H9 (cell line): ENCODE measurements at regions not wholly inside any gene's neighbourhood (a gene's known extent, or its start where the extent isn't known, plus 50 kb on each side); places are given as distances from the start of the nearest gene placed in this dataset.

ENCODE experiments used
- DNase-seq: peaks from one replicate; pipeline ENCODE4 v3.0.0-alpha.2; 2017
- H2AFZ ChIP-seq: one replicate; pipeline ENCODE4 v1.6.1; 2013; ENCODE audit warnings: mild to moderate bottlenecking, low read length, control low read depth, moderate library complexity
- H2AK5ac ChIP-seq: 2 replicates; pipeline ENCODE4 v1.6.1; 2013; ENCODE audit warnings: low read length, control low read depth, mixed read lengths; ENCODE audit not compliant: insufficient read length
- H2BK120ac ChIP-seq: one replicate; pipeline ENCODE4 v1.6.1; 2013; ENCODE audit warnings: low read depth, mild to moderate bottlenecking, low read length, control low read depth, inconsistent platforms; ENCODE audit not compliant: poor library complexity, severe bottlenecking
- H2BK12ac ChIP-seq: 2 replicates; pipeline ENCODE4 v1.6.1; 2013; ENCODE audit warnings: low read length, control low read depth, mixed read lengths, low read depth; ENCODE audit not compliant: insufficient read length
- H2BK15ac ChIP-seq: 2 replicates; pipeline ENCODE4 v1.6.1; 2013; ENCODE audit warnings: low read depth, low read length, control low read depth
- H2BK20ac ChIP-seq: one replicate; pipeline ENCODE4 v1.6.1; 2013; ENCODE audit warnings: low read depth, mild to moderate bottlenecking, low read length, control low read depth, inconsistent platforms; ENCODE audit not compliant: poor library complexity, severe bottlenecking
- H2BK5ac ChIP-seq: 2 replicates; pipeline ENCODE4 v1.6.1; 2013; ENCODE audit warnings: low read length, control low read depth, mixed read lengths; ENCODE audit not compliant: insufficient read length
- H3K14ac ChIP-seq: 2 replicates; pipeline ENCODE4 v1.6.1; 2013; ENCODE audit warnings: low read length, control low read depth; ENCODE audit not compliant: insufficient read depth
- H3K18ac ChIP-seq: 2 replicates; pipeline ENCODE4 v1.6.1; 2013; ENCODE audit warnings: low read depth, mild to moderate bottlenecking, mixed read lengths, low read length, control low read depth; ENCODE audit not compliant: insufficient read length
- H3K23ac ChIP-seq: 2 replicates; pipeline ENCODE4 v1.6.1; 2013; ENCODE audit warnings: low read length, control low read depth, mixed read lengths, low read depth; ENCODE audit not compliant: insufficient read length
- H3K23me2 ChIP-seq: 2 replicates; pipeline ENCODE4 v1.6.1; 2013; ENCODE audit warnings: low read depth, mild to moderate bottlenecking, mixed read lengths, low read length, control low read depth; ENCODE audit not compliant: insufficient read length, poor library complexity, severe bottlenecking
- H3K27ac ChIP-seq: 2 replicates; pipeline ENCODE4 v1.5.1; 2013; ENCODE audit warnings: low read length, control low read depth, mixed read lengths, low read depth; ENCODE audit not compliant: insufficient read length
- H3K27me3 ChIP-seq: 2 replicates; pipeline ENCODE4 v1.6.1; 2013; ENCODE audit warnings: low read length, control low read depth, inconsistent platforms; ENCODE audit not compliant: insufficient read depth
- H3K4ac ChIP-seq: 2 replicates; pipeline ENCODE4 v1.6.1; 2013; ENCODE audit warnings: low read depth, mild to moderate bottlenecking, control low read depth, inconsistent platforms, low read length, moderate library complexity
- H3K4me1 ChIP-seq: 2 replicates; pipeline ENCODE4 v1.6.1; 2013; ENCODE audit warnings: low read length, control low read depth, inconsistent platforms; ENCODE audit not compliant: insufficient read depth
- H3K4me2 ChIP-seq: 2 replicates; pipeline ENCODE4 v1.6.1; 2013; ENCODE audit warnings: low read length, control low read depth, mixed read lengths; ENCODE audit not compliant: insufficient read length, insufficient read depth
- H3K56ac ChIP-seq: 2 replicates; pipeline ENCODE4 v1.6.1; 2013; ENCODE audit warnings: low read depth, mild to moderate bottlenecking, mixed read lengths, low read length, control low read depth; ENCODE audit not compliant: insufficient read length
- H3K79me1 ChIP-seq: 2 replicates; pipeline ENCODE4 v1.6.1; 2013; ENCODE audit warnings: low read depth, mild to moderate bottlenecking, moderate library complexity, low read length, control low read depth, inconsistent platforms; ENCODE audit not compliant: insufficient read depth, poor library complexity, severe bottlenecking
- H3K79me2 ChIP-seq: 2 replicates; pipeline ENCODE4 v1.6.1; 2013; ENCODE audit warnings: low read length, control low read depth, inconsistent platforms; ENCODE audit not compliant: insufficient read depth
- H3K9ac ChIP-seq: 2 replicates; pipeline ENCODE4 v1.6.1; 2013; ENCODE audit warnings: low read length, control low read depth, mixed read lengths; ENCODE audit not compliant: insufficient read length; ENCODE audit errors: extremely low read depth
- H3K9me3 ChIP-seq: one replicate; pipeline ENCODE4 v1.6.1; 2013; ENCODE audit warnings: low read depth, low read length, inconsistent platforms; ENCODE audit not compliant: control insufficient read depth
- H3T11ph ChIP-seq: one replicate; pipeline ENCODE4 v1.6.1; 2013; ENCODE audit warnings: mild to moderate bottlenecking, low read length, control low read depth, inconsistent platforms
- H4K20me1 ChIP-seq: one replicate; pipeline ENCODE4 v1.6.1; 2013; ENCODE audit not compliant: control insufficient read depth, insufficient read length, insufficient read depth
- H4K5ac ChIP-seq: 2 replicates; pipeline ENCODE4 v1.6.1; 2013; ENCODE audit warnings: low read depth, mild to moderate bottlenecking, mixed read lengths, low read length, control low read depth; ENCODE audit not compliant: insufficient read length
- H4K8ac ChIP-seq: replicated peaks from 2 replicates; pipeline ENCODE4 v1.6.1; 2013; ENCODE audit warnings: low read length, control low read depth, mixed read lengths, low read depth; ENCODE audit not compliant: insufficient read length
- H4K91ac ChIP-seq: 2 replicates; pipeline ENCODE4 v1.6.1; 2013; ENCODE audit warnings: low read depth, mild to moderate bottlenecking, moderate library complexity, mixed read lengths, low read length, control low read depth; ENCODE audit not compliant: insufficient read length
- H3K27ac Mint-ChIP-seq, 3 experiments: 2 replicates in 2 of 3; 3 replicates in 1 of 3; pipeline ENCODE4 v1.8.0; 2020 to 2021; ENCODE audit warnings: mixed read lengths in 3 of 3, mild to moderate bottlenecking in 1 of 3, moderate library complexity in 1 of 3
- H3K27me3 Mint-ChIP-seq: 2 replicates; pipeline ENCODE4 v1.8.0; 2021; ENCODE audit warnings: low read depth, mild to moderate bottlenecking, moderate library complexity, mixed read lengths
- H3K36me3 Mint-ChIP-seq, 3 experiments: 2 replicates in 2 of 3; 3 replicates in 1 of 3; pipeline ENCODE4 v1.8.0; 2020 to 2021; ENCODE audit warnings: low read depth in 3 of 3, mixed read lengths in 3 of 3; ENCODE audit not compliant: insufficient read depth in 1 of 3
- H3K4me1 Mint-ChIP-seq, 2 experiments: 2 replicates each; pipeline ENCODE4 v1.8.0; 2020; ENCODE audit warnings: mixed read lengths in 2 of 2
- H3K4me3 Mint-ChIP-seq, 2 experiments: 2 replicates in 1 of 2; 3 replicates in 1 of 2; pipeline ENCODE4 v1.8.0; 2020 to 2021; ENCODE audit warnings: mild to moderate bottlenecking in 2 of 2, mixed read lengths in 2 of 2, moderate library complexity in 1 of 2
- H3K9me3 Mint-ChIP-seq, 2 experiments: 2 replicates in 1 of 2; 3 replicates in 1 of 2; pipeline ENCODE4 v1.8.0; 2020; ENCODE audit warnings: mild to moderate bottlenecking in 2 of 2, mixed read lengths in 2 of 2, moderate library complexity in 1 of 2
- CTCF ChIP-seq: fragments of 200-600 bp; sonication (generic); conservative IDR thresholded peaks from 3 replicates; pipeline ENCODE4 v1.8.0; 2021; ENCODE audit warnings: antibody characterized with exemption, mild to moderate bottlenecking
- WGBS: extraction: QIAGEN DNeasy Blood & Tissue Kit; methylation state at CpG from one replicate; pipeline ENCODE4 v1.1.7; 2013; ENCODE audit warnings: missing lambda C conversion rate, low lambda C conversion rate, mixed read lengths; ENCODE audit not compliant: insufficient read length; ENCODE audit errors: extremely low coverage; 5-methylcytosine and 5-hydroxymethylcytosine counted together

GRCh38 chr9:91161465-91162300 is 200.0 kb downstream of the AUH start:
- H3K14ac ChIP-seq, result no peak overlapping the region; the same call in 1 of the 2 replicates
- TF ChIP-seq CTCF, result no peak
- H3K4me2 ChIP-seq, result no peak overlapping the region
- WGBS, result no CpG with 5 or more reads among the region's 13 CpGs
- H3K27ac Mint-ChIP-seq, result no peak overlapping the region; a peak in 1 of 7 replicates
- H3K23me2 ChIP-seq, result no peaks in the 10 kb centered on the region
- H3K27me3 Mint-ChIP-seq, result peaks cover 1% of the 10 kb centered on the region
- no peaks in the 10 kb centered on the region for H3K79me1 ChIP-seq
- no peak overlapping the region for H2BK120ac ChIP-seq
- H3K36me3 Mint-ChIP-seq, result no peaks in the 10 kb centered on the region
- H3K4ac ChIP-seq, result no peak overlapping the region
- H3K27ac ChIP-seq, result no peak overlapping the region
- H2BK5ac ChIP-seq, result no peak overlapping the region
- no peaks in the 10 kb centered on the region for H4K20me1 ChIP-seq
- no peak overlapping the region for H3T11ph ChIP-seq
- no peak overlapping the region for H3K56ac ChIP-seq
- H2AK5ac ChIP-seq, result no peak overlapping the region
- no peak overlapping the region for H3K4me3 Mint-ChIP-seq
- H3K9me3 ChIP-seq, result no peaks in the 10 kb centered on the region
- no peaks in the 10 kb centered on the region for H3K79me2 ChIP-seq
- no peak overlapping the region for H2BK20ac ChIP-seq
- no peak overlapping the region for H2AFZ ChIP-seq
- H4K91ac ChIP-seq, result no peak overlapping the region
- no peak overlapping the region for H3K23ac ChIP-seq
- H4K5ac ChIP-seq, result no peak overlapping the region
- no peak overlapping the region for H2BK12ac ChIP-seq
- H3K18ac ChIP-seq, result no peak overlapping the region
- no peaks in the 10 kb centered on the region for H3K9me3 Mint-ChIP-seq
- H3K9ac ChIP-seq, result no peak overlapping the region
- no peak overlapping the region for H4K8ac ChIP-seq
- peaks cover 15 to 23% of the 10 kb centered on the region in 2 experiments for H3K4me1 Mint-ChIP-seq
- H2BK15ac ChIP-seq, result no peak overlapping the region
- no peak for DNase-seq
- H3K4me1 ChIP-seq, result no peaks in the 10 kb centered on the region; the same call in 1 of the 2 replicates
- H3K27me3 ChIP-seq, result no peaks in the 10 kb centered on the region
